Calu3 (cell line): ENCODE measurements at regions not wholly inside any gene's neighbourhood (a gene's known extent, or its start where the extent isn't known, plus 50 kb on each side); places are given as distances from the start of the nearest gene placed in this dataset.
"Not testable (repeated sequence)": the region's sequence is repeated elsewhere in the genome, so short reads cannot be mapped to it uniquely, and the experiment has no call there.

Experiments
- BruUV-seq: library from RNA; stranded (reverse); fragments of 400-500 nt; replicated peaks from 2 replicates; lab custom pipeline; 2021; lab: Mats Ljungman, UMichigan
- CTCF ChIA-PET: fragments of 300-600 bp; sonication (Branson Sonifier 250); formaldehyde crosslinking; loops from one replicate; lab custom pipeline; 2022; ENCODE audit warnings: antibody characterized with exemption; lab: Charles Lee
- DNase-seq: peaks from one replicate; pipeline ENCODE4 v3.0.0; 2022
- H3K27ac Mint-ChIP-seq: one replicate; pipeline ENCODE4 v1.8.0; 2022; ENCODE audit warnings: mixed read lengths; ENCODE audit not compliant: unreplicated experiment
- H3K27me3 Mint-ChIP-seq: one replicate; pipeline ENCODE4 v1.8.0; 2022; ENCODE audit warnings: mixed read lengths; ENCODE audit not compliant: unreplicated experiment
- H3K36me3 Mint-ChIP-seq: one replicate; pipeline ENCODE4 v1.8.0; 2022; ENCODE audit warnings: mild to moderate bottlenecking, moderate library complexity, mixed read lengths; ENCODE audit not compliant: insufficient read depth, unreplicated experiment
- H3K4me1 Mint-ChIP-seq: one replicate; pipeline ENCODE4 v1.8.0; 2022; ENCODE audit warnings: mild to moderate bottlenecking, low read depth, mixed read lengths; ENCODE audit not compliant: unreplicated experiment
- H3K4me3 Mint-ChIP-seq: one replicate; pipeline ENCODE4 v1.8.0; 2022; ENCODE audit warnings: mild to moderate bottlenecking, low read depth, moderate library complexity, mixed read lengths; ENCODE audit not compliant: unreplicated experiment
- H3K9me3 Mint-ChIP-seq: one replicate; pipeline ENCODE4 v1.8.0; 2022; ENCODE audit warnings: low read depth, mixed read lengths; ENCODE audit not compliant: unreplicated experiment
- CTCF ChIP-seq: fragments of 200-600 bp; IDR thresholded peaks from one replicate; pipeline ENCODE4 v1.8.0; 2022; ENCODE audit warnings: antibody characterized with exemption; ENCODE audit not compliant: unreplicated experiment
- intact Hi-C: fragments of 100-400 bp; cut with micrococcal nuclease; formaldehyde crosslinking; loops from one replicate; pipeline ENCODE4 v1.10.0; 2022; ENCODE audit not compliant: unreplicated experiment

- H3K27ac Mint-ChIP-seq, result no peak overlapping the region
- no peak for TF ChIP-seq CTCF
- CTCF ChIA-PET, result no interaction called here
- H3K36me3 Mint-ChIP-seq, result no peaks in the 10 kb centered on the region
- no peaks in the 10 kb centered on the region for H3K9me3 Mint-ChIP-seq
- BruUV-seq, result no TSS peak
- DNase-seq, result no peak
- peaks cover 78% of the 10 kb centered on the region for H3K27me3 Mint-ChIP-seq
- intact Hi-C loops, result no loop called here
- H3K4me3 Mint-ChIP-seq, result no peak overlapping the region
- H3K4me1 Mint-ChIP-seq, result no peaks in the 10 kb centered on the region
Observed at GRCh38 chr5:168097876-168098653, 193.4 kb upstream of the WWC1 start.

DNA sequence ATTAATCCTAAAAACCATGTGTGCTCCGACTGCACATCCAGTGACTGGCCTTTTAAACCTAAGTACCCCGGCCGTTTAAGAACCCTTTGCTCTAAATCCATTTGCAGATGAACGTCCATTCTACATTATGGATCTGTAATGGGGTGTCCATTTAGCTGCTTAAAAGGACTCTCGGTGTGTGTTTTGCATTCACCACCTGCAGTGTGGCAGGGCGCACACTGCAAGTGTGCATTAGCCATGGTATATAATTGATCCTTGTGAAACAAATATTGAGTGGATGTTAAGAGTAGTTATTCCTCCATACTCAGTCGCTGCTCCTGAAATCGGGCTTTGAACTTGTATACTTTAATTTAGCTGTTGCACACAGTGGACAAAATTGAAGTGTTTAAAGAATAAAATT, 190.1 kb upstream of the WWC1 start:
- no peaks in the 10 kb centered on the region for H3K36me3 Mint-ChIP-seq
- BruUV-seq, result no TSS peak
- no peak overlapping the region for H3K27ac Mint-ChIP-seq
- intact Hi-C loops, result no loop called here
- no peak for TF ChIP-seq CTCF
- H3K27me3 Mint-ChIP-seq, result peaks cover 79% of the 10 kb centered on the region
- H3K9me3 Mint-ChIP-seq, result no peaks in the 10 kb centered on the region
- CTCF ChIA-PET, result interaction anchor here (0.6 kb wide), 1 partner anchor 881 kb away, joined by 3 read pairs; no protein-coding TSS in a partner anchor
- no peak overlapping the region for H3K4me3 Mint-ChIP-seq
- no peaks in the 10 kb centered on the region for H3K4me1 Mint-ChIP-seq
- DNase-seq, result no peak

- H3K9me3 Mint-ChIP-seq, H3K4me3 Mint-ChIP-seq, H3K27ac Mint-ChIP-seq, CTCF ChIA-PET, H3K4me1 Mint-ChIP-seq, BruUV-seq, DNase-seq, H3K36me3 Mint-ChIP-seq, intact Hi-C loops: not testable (repeated sequence)
- peaks cover 86% of the 10 kb centered on the region for H3K27me3 Mint-ChIP-seq
Observed at GRCh38 chr5:168103018-168103417, 188.4 kb upstream of the WWC1 start.

DNA sequence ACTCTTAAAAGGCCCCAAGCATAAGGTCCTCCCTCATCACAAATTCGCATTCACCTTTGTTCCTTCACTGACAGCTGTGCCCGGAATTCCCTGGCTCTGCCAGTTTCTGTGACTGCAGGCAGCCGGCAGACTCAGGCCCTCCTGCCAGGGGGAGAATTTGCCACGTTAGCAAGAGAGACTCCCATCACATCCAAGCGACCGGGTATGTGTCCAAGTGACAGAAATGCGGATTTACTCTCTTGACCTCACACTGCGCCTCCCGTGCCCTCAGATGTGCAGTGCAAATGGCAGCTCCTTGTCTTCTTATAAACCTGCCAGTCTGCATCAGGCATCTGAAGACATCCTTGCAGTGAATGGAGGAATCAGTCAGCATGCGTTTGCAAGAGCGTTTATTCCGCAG, 187.1 kb upstream of the WWC1 start:
- no TSS peak for BruUV-seq
- H3K36me3 Mint-ChIP-seq, result no peaks in the 10 kb centered on the region
- CTCF ChIA-PET, result no interaction called here
- H3K4me3 Mint-ChIP-seq, result no peak overlapping the region
- intact Hi-C loops, result no loop called here
- no peak for DNase-seq
- no peak for TF ChIP-seq CTCF
- no peaks in the 10 kb centered on the region for H3K4me1 Mint-ChIP-seq
- H3K9me3 Mint-ChIP-seq, result no peaks in the 10 kb centered on the region
- H3K27me3 Mint-ChIP-seq, result peaks cover 86% of the 10 kb centered on the region
- no peak overlapping the region for H3K27ac Mint-ChIP-seq
